Esophagus muscularis mucosa (tissue), 4 donors: ENCODE measurements at regions not wholly inside any gene's neighbourhood (a gene's known extent, or its start where the extent isn't known, plus 50 kb on each side); places are given as distances from the start of the nearest gene placed in this dataset.
"Not testable (repeated sequence)": the region's sequence is repeated elsewhere in the genome, so short reads cannot be mapped to it uniquely, and the experiment has no call there.

Experiments used
- DNase-seq: peaks from one replicate; pipeline ENCODE4 v3.0.0-alpha.2; 2017; ENCODE audit errors: extremely low spot score
- H3K27ac ChIP-seq, 4 donors: fragments of 200-600 bp; sonication (generic); replicated peaks in 1 of 4; 1 replicate in 3 of 4; 2 replicates in 1 of 4; pipeline ENCODE4 v1.5.1; 2016 to 2019; ENCODE audit warnings: mild to moderate bottlenecking in 1 of 4
- H3K27me3 ChIP-seq, 4 donors: fragments of 200-600 bp; sonication (generic); one replicate each; pipeline versions ENCODE4 v1.5.1 to v1.6.0; 2016 to 2019
- H3K36me3 ChIP-seq, 4 donors: fragments of 200-600 bp; sonication (generic); one replicate each; pipeline ENCODE4 v1.5.1; 2016 to 2019
- H3K4me1 ChIP-seq, 4 donors: fragments of 200-600 bp; sonication (generic); one replicate each; pipeline ENCODE4 v1.5.1; 2016 to 2019
- H3K4me3 ChIP-seq, 4 donors: fragments of 200-600 bp; sonication (generic); 1 replicate in 2 of 4; 2 replicates in 2 of 4; pipeline ENCODE4 v1.5.1; 2016 to 2019; ENCODE audit warnings: mild to moderate bottlenecking in 4 of 4, moderate library complexity in 1 of 4
- H3K9me3 ChIP-seq, 4 donors: fragments of 200-600 bp; sonication (generic); 1 replicate in 3 of 4; 2 replicates in 1 of 4; pipeline ENCODE4 v1.5.1; 2016 to 2019
- EP300 ChIP-seq: sonication (generic); formaldehyde crosslinking; IDR thresholded peaks from one replicate; pipeline ENCODE4 v1.6.1; 2017; ENCODE audit warnings: antibody characterized with exemption
- POLR2A ChIP-seq: fragments of 450-650 bp; IDR thresholded peaks from one replicate; pipeline ENCODE4 v1.6.1; 2017; ENCODE audit warnings: antibody characterized with exemption, moderate library complexity, mild to moderate bottlenecking, low read depth
- POLR2AphosphoS5 ChIP-seq, 2 donors: sonication (generic); formaldehyde crosslinking; IDR thresholded peaks; one replicate each; pipeline ENCODE4 v1.6.1; 2017; ENCODE audit warnings: antibody characterized with exemption in 2 of 2
- WGBS: methylation state at CpG from one replicate; pipeline ENCODE4 v1.1.5; 2018; 5-methylcytosine and 5-hydroxymethylcytosine counted together
- intact Hi-C: fragments of 100-400 bp; cut with DNase I; formaldehyde crosslinking; loops from one replicate; pipeline ENCODE4 v1.15.1; 2023
- TF ChIP-seq, protein P1 (sequence below), 3 experiments: fragments of 200-600 bp in 2 of 3; fragments of 450-650 bp in 1 of 3; sonication (generic) in 2 of 3; IDR thresholded peaks; one replicate each; pipeline ENCODE4 v1.5.1; 2017 to 2019; ENCODE audit warnings: antibody characterized with exemption in 3 of 3, mild to moderate bottlenecking in 2 of 3, moderate library complexity in 1 of 3

DNA sequence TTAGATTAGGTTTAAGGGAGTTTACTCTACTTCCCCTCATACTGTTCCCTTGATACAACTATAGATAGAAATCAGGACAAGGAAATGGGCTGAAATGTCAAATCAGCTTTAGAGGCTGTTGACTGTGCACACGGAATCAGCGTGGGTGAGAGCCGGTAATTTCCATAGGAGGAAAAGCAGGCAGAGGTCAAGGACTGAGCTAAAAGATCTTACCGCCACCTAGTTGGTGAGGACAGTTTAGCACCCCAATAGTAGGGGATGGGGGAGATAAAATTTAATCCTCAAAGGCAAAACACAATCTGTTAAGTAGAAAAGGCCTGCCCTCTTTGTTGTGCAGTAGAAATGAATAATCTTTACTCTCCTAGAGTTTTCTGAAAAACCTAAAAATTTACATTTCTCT lies 1154.5 kb upstream of the CHAC2 start:
- Histone ChIP-seq H3K4me1 (no peaks in the 10 kb centered on the region), H3K27ac (no peak overlapping the region), H3K9me3 (no peaks in the 10 kb centered on the region), H3K27me3 (no peaks in the 10 kb centered on the region), H3K4me3 (no peak overlapping the region), H3K36me3 (no peaks in the 10 kb centered on the region)
- no peak for TF ChIP-seq POLR2A
- TF ChIP-seq EP300 = no peak
- no peak for TF ChIP-seq POLR2AphosphoS5 (IDR thresholded peaks at IDR 0.05)
- TF ChIP-seq, protein P1, sequence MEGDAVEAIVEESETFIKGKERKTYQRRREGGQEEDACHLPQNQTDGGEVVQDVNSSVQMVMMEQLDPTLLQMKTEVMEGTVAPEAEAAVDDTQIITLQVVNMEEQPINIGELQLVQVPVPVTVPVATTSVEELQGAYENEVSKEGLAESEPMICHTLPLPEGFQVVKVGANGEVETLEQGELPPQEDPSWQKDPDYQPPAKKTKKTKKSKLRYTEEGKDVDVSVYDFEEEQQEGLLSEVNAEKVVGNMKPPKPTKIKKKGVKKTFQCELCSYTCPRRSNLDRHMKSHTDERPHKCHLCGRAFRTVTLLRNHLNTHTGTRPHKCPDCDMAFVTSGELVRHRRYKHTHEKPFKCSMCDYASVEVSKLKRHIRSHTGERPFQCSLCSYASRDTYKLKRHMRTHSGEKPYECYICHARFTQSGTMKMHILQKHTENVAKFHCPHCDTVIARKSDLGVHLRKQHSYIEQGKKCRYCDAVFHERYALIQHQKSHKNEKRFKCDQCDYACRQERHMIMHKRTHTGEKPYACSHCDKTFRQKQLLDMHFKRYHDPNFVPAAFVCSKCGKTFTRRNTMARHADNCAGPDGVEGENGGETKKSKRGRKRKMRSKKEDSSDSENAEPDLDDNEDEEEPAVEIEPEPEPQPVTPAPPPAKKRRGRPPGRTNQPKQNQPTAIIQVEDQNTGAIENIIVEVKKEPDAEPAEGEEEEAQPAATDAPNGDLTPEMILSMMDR (IDR thresholded peaks at IDR 0.05) = no peak
- intact Hi-C loops = no loop called here
- WGBS = 68% methylated on average over 4 of the region's 4 CpGs
- DNase-seq = no peak

DNA sequence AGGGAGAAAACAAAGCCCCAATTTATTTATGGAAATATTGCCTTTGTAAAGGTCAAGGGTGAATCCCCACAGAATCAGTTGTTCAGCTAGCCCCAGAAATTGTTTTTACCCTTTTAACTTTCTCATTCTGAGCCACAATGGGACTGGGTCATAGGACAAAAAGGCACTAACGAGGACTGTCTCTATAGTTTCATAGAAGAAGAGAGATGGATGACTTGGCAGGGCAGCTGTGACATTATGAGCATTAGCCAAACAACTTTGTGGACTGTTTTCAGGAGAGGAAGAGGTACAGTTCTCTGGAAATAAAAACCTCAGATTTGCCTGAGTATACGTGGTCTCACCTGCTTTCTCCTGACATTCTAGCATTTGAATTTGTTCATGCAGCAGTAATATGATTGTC lies 1155.8 kb upstream of the CHAC2 start:
- WGBS = 58% methylated on average over 2 of the region's 2 CpGs
- DNase-seq = no peak
- no peaks in the 10 kb centered on the region for H3K9me3 ChIP-seq
- H3K27ac ChIP-seq = no peak overlapping the region
- H3K4me3 ChIP-seq = no peak overlapping the region
- no peak for TF ChIP-seq EP300
- TF ChIP-seq, protein P1 (IDR thresholded peaks at IDR 0.05) = no peak
- no peaks in the 10 kb centered on the region for H3K36me3 ChIP-seq
- H3K4me1 ChIP-seq = no peaks in the 10 kb centered on the region
- H3K27me3 ChIP-seq = no peaks in the 10 kb centered on the region
- intact Hi-C loops = no loop called here

DNA sequence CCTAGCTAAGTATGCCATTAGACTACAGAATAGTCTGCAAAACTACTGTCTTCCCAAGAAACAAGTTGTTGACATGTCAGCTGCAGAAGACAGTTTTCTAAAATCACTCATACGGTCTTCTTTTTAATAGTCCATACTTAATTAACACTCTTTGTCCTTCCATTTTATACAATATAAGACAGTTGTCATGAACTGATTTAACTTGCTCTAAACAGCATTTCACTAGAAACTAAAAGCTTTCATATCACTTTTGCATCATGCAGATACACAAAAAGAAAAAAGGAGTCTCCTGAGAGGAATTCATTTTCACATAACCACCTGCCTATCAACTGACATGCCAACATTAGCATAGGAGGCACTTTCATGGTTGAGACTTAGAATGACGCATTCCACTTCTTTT lies 1159.6 kb upstream of the CHAC2 start:
- intact Hi-C loops = no loop called here
- WGBS = 92% methylated on average over 2 of the region's 2 CpGs
- Histone ChIP-seq H3K36me3 (no peaks in the 10 kb centered on the region), H3K27me3 (no peaks in the 10 kb centered on the region), H3K4me1 (no peaks in the 10 kb centered on the region), H3K9me3 (no peaks in the 10 kb centered on the region), H3K4me3 (no peak overlapping the region), H3K27ac (no peak overlapping the region)
- no peak for TF ChIP-seq POLR2A
- TF ChIP-seq POLR2AphosphoS5 (IDR thresholded peaks at IDR 0.05) = no peak
- TF ChIP-seq EP300 = no peak
- TF ChIP-seq, protein P1 (IDR thresholded peaks at IDR 0.05) = no peak
- no peak for DNase-seq

DNA sequence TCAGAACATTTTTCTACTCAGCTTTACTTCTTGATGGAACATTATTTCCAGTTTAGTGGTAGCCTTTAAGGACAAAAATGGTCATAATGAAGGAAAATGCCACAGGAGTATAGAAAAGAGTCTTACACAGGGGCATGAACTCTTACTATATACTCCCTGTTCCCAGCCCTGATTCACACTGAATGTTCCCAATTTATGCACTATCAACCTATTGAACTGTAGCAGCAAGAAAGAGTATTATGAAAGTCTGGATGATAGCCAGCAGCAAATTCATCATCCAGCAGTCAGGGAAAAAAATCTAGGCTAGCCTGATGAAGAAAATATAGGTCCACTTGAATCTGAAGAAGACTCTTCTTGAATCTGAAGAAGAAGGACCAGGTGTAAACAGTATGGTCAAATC lies 1170.3 kb upstream of the CHAC2 start:
- Histone ChIP-seq H3K27ac (no peak overlapping the region), H3K27me3 (no peaks in the 10 kb centered on the region)
- no peak for TF ChIP-seq POLR2AphosphoS5 (IDR thresholded peaks at IDR 0.05)
- TF ChIP-seq, protein P1 (IDR thresholded peaks at IDR 0.05) = no peak
- no peak for TF ChIP-seq POLR2A
- TF ChIP-seq EP300 = no peak

DNA sequence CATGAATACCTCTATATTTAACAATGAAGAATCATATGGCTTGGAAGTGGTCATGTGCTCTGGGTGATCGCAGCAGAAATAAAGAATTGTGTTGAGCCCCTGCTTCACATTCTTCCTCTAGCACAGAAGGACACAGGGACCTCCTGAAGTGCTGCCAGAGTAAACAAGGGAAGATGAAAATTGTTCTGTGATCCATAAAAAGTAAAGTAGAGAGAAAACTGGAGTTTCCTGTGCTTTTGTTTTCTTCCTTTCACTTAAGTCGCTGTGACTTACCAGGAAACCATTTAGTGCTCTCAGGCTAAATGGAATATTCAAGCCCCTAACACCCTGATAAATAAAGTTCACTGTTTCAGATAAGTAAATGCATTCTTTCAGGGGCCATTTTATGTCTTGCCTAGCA lies 1173.6 kb upstream of the CHAC2 start:
- TF ChIP-seq POLR2A (no peak), EP300 (no peak), POLR2AphosphoS5 (IDR thresholded peaks at IDR 0.05) (no peak)
- TF ChIP-seq, protein P1 (IDR thresholded peaks at IDR 0.05) = no peak
- intact Hi-C loops = no loop called here
- no peaks in the 10 kb centered on the region for H3K36me3 ChIP-seq

More for the DNA sequence above, 1170.3 kb upstream of the CHAC2 start:
- Histone ChIP-seq H3K36me3 (no peaks in the 10 kb centered on the region), H3K4me3 (no peak overlapping the region), H3K4me1 (no peaks in the 10 kb centered on the region), H3K9me3 (no peaks in the 10 kb centered on the region)
- intact Hi-C loops = no loop called here
- no peak for DNase-seq

DNA sequence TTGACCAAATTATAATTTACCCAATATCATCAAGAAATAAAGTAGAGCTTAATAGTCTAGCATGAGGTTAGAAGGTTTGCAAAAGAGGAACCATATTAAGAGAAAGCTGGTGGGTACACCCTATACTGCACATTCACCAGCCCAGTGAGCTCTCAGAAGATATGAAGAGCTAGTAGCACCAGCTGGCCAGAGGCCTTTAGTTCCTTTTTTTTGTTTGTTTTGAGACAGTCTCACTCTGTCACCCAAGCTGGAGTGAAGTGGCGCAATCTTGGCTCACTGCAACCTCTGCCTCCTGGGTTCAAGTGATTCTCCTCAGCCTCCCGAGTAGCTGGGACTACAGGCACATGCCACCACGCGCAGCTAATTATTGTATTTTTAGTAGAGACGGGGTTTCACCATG lies 1183.5 kb upstream of the CHAC2 start:
- H3K27me3 ChIP-seq, H3K27ac ChIP-seq, H3K4me3 ChIP-seq, DNase-seq, H3K36me3 ChIP-seq, H3K4me1 ChIP-seq, intact Hi-C loops, H3K9me3 ChIP-seq: not testable (repeated sequence)
- WGBS = 86% methylated on average over 5 of the region's 5 CpGs

More for the DNA sequence above, 1173.6 kb upstream of the CHAC2 start:
- Histone ChIP-seq H3K27me3 (no peaks in the 10 kb centered on the region), H3K4me3 (no peak overlapping the region), H3K27ac (no peak overlapping the region), H3K9me3 (no peaks in the 10 kb centered on the region), H3K4me1 (no peaks in the 10 kb centered on the region)
- WGBS = 67% methylated on average over 2 of the region's 2 CpGs
- no peak for DNase-seq
